ENCODE measurements at regions not wholly inside any gene's neighbourhood (a gene's known extent, or its start where the extent isn't known, plus 50 kb on each side); places are given as distances from the start of the nearest gene placed in this dataset.

DNA sequence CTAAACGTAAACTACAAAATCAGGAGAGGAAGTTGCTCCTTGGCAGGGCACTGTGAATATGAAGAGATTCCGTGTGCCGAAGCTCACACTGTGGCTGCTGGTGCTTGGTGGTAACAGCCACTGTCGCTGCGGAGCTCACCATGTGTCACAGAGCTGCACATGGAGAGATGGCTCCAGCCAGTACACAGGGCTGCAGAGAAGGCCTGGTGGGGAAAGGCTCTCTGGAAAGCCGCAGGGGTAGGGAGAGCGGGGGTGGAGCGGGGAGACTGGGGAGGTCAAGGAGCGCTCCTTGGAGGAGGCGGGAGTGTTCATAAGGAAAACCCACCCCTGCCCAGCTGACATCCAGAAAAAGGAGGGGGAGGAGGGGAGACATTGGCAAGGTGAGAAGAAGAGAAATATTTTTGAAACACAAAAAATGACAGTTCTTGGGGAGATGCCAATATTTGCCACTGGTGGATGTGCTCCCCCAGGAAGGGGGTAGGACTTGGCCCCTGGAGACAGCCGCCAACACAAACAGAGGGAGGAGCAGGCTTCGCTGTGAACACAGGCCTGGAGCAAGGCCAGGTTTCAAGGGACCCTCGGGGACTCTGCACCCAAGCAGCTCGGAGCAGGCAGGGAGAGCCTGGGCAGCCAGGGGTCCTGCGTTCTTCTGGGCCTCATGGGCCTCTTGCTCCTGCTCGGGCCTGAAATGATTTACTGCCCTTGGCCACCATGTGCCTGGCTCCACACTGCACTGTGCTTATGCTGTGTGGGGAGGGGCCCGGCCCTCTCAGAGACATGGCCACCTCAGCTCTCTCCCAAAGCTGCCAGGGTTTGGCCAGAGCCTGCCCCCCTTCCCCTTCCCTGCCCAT lies 102.6 kb upstream of the GLI2 start (continued):
- TF ChIP-seq, protein P1, sequence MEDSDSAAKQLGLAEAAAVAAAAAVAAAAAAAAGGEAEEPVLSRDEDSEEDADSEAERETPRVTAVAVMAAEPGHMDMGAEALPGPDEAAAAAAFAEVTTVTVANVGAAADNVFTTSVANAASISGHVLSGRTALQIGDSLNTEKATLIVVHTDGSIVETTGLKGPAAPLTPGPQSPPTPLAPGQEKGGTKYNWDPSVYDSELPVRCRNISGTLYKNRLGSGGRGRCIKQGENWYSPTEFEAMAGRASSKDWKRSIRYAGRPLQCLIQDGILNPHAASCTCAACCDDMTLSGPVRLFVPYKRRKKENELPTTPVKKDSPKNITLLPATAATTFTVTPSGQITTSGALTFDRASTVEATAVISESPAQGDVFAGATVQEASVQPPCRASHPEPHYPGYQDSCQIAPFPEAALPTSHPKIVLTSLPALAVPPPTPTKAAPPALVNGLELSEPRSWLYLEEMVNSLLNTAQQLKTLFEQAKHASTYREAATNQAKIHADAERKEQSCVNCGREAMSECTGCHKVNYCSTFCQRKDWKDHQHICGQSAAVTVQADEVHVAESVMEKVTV (CRISPR knock-in tag; IDR thresholded peaks at IDR 0.05): no peak
- TF ChIP-seq ZNF444 (CRISPR knock-in tag; IDR thresholded peaks at IDR 0.05) (no peak), RUNX1 (IDR thresholded peaks at IDR 0.05; ENCODE audit: low read depth) (no peak), EP400 (IDR thresholded peaks at IDR 0.05) (no peak), SMARCC2 (IDR thresholded peaks at IDR 0.05; ENCODE audit: low read depth) (no peak)

DNA sequence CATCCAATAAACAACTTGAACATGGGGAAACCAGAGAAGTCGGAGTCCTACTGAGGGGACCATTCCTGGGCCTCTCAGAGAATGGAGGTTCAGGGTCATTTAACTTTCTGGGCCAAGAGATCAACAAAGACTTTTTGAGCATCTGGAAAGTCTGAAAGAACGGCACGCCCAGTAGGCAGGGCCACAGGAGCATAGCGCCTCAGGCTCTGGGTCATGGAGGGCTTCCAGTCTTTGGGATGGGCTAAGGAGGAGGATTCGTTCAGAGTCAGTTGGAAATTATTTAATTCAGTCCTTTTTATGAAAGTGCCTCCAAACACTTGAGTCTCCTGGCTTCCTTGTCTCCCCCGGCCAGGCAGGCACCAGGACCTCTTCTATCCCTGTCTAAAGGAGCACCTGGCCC lies 101.1 kb upstream of the GLI2 start:
- BruUV-seq (replicated peaks): no TSS peak
- H3K27ac ChIP-seq (ENCODE audit: extremely low read depth, low read depth, low read length): no peak overlapping the region
- DNase-seq (ENCODE audit: extremely low read depth in 1 of 4, low spot score in 3 of 4) (no peak), FAIRE-seq (no peak), ATAC-seq (no peak)
- no peak overlapping the region for H3K4me3 ChIP-seq
- H3K79me2 ChIP-seq (ENCODE audit: control insufficient read depth, insufficient read depth, low read length): no peaks in the 10 kb centered on the region
- no peaks in the 10 kb centered on the region for H4K20me1 ChIP-seq (replicated peaks; ENCODE audit: control insufficient read depth, insufficient read depth, low read length)
- H3K9me3 ChIP-seq (replicated peaks; ENCODE audit: control insufficient read depth, insufficient read depth, low read depth, low read length): no peaks in the 10 kb centered on the region
- H3K4me1 ChIP-seq (replicated peaks in 1 of 2; ENCODE audit: control insufficient read depth in 2 of 2, insufficient read depth in 2 of 2, low read length in 2 of 2): no peaks in the 10 kb centered on the region
- H2AFZ ChIP-seq (ENCODE audit: low read depth, low read length): no peak overlapping the region
- 0% methylated on average over 6 of the region's 6 CpGs for WGBS (ENCODE audit: insufficient coverage, low coverage, missing lambda C conversion rate)
- in situ Hi-C loops (cut with MboI): no loop called here
- no peaks in the 10 kb centered on the region for H3K36me3 ChIP-seq (ENCODE audit: control insufficient read depth, insufficient read depth, low read length)
- TF ChIP-seq SIN3B (IDR thresholded peaks at IDR 0.05; ENCODE audit: low read depth) (no peak), NFATC3 (IDR thresholded peaks at IDR 0.05) (no peak), ZNF146 (CRISPR knock-in tag; IDR thresholded peaks at IDR 0.05; ENCODE audit: unreplicated experiment) (no peak), FIP1L1 (IDR thresholded peaks at IDR 0.05; ENCODE audit: low read depth, low read length, poor library complexity, severe bottlenecking) (no peak), ZNF124 (CRISPR knock-in tag; IDR thresholded peaks at IDR 0.05) (no peak)
- TF ChIP-seq, protein P2, sequence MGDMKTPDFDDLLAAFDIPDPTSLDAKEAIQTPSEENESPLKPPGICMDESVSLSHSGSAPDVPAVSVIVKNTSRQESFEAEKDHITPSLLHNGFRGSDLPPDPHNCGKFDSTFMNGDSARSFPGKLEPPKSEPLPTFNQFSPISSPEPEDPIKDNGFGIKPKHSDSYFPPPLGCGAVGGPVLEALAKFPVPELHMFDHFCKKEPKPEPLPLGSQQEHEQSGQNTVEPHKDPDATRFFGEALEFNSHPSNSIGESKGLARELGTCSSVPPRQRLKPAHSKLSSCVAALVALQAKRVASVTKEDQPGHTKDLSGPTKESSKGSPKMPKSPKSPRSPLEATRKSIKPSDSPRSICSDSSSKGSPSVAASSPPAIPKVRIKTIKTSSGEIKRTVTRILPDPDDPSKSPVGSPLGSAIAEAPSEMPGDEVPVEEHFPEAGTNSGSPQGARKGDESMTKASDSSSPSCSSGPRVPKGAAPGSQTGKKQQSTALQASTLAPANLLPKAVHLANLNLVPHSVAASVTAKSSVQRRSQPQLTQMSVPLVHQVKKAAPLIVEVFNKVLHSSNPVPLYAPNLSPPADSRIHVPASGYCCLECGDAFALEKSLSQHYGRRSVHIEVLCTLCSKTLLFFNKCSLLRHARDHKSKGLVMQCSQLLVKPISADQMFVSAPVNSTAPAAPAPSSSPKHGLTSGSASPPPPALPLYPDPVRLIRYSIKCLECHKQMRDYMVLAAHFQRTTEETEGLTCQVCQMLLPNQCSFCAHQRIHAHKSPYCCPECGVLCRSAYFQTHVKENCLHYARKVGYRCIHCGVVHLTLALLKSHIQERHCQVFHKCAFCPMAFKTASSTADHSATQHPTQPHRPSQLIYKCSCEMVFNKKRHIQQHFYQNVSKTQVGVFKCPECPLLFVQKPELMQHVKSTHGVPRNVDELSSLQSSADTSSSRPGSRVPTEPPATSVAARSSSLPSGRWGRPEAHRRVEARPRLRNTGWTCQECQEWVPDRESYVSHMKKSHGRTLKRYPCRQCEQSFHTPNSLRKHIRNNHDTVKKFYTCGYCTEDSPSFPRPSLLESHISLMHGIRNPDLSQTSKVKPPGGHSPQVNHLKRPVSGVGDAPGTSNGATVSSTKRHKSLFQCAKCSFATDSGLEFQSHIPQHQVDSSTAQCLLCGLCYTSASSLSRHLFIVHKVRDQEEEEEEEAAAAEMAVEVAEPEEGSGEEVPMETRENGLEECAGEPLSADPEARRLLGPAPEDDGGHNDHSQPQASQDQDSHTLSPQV (IDR thresholded peaks at IDR 0.05): no peak
- TF ChIP-seq, protein P3, sequence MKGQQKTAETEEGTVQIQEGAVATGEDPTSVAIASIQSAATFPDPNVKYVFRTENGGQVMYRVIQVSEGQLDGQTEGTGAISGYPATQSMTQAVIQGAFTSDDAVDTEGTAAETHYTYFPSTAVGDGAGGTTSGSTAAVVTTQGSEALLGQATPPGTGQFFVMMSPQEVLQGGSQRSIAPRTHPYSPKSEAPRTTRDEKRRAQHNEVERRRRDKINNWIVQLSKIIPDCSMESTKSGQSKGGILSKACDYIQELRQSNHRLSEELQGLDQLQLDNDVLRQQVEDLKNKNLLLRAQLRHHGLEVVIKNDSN (CRISPR knock-in tag; IDR thresholded peaks at IDR 0.05): no peak
- TF ChIP-seq, protein P4, sequence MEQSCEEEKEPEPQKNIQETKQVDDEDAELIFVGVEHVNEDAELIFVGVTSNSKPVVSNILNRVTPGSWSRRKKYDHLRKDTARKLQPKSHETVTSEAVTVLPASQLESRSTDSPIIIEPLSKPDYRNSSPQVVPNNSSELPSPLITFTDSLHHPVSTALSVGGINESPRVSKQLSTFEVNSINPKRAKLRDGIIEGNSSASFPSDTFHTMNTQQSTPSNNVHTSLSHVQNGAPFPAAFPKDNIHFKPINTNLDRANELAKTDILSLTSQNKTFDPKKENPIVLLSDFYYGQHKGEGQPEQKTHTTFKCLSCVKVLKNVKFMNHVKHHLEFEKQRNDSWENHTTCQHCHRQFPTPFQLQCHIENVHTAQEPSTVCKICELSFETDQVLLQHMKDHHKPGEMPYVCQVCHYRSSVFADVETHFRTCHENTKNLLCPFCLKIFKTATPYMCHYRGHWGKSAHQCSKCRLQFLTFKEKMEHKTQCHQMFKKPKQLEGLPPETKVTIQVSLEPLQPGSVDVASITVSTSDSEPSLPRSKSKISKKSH (CRISPR knock-in tag; IDR thresholded peaks at IDR 0.05): no peak
- H3K4me2 ChIP-seq (ENCODE audit: insufficient read depth, low read length): no peak overlapping the region
- ChIA-PET POLR2A (no interaction called here), CTCF (ENCODE audit: low intra/inter-chr PET ratio) (no interaction called here)
- no peak overlapping the region for H3K9ac ChIP-seq (ENCODE audit: insufficient read depth in 1 of 2, low read depth in 2 of 2, low read length in 2 of 2)
- intact Hi-C loops (cut with micrococcal nuclease): no loop called here
- H3K27me3 ChIP-seq (ENCODE audit: control insufficient read depth in 2 of 2, insufficient read depth in 2 of 2, low read length in 2 of 2): peaks cover 11 to 58% of the 10 kb centered on the region in 2 experiments; a peak in 4 of 5 replicates
- H3K9me1 ChIP-seq (ENCODE audit: control insufficient read depth, insufficient read depth, low read length): no peaks in the 10 kb centered on the region
